NCI-H82 (cell line): ENCODE measurements at regions not wholly inside any gene's neighbourhood (a gene's known extent, or its start where the extent isn't known, plus 50 kb on each side); places are given as distances from the start of the nearest gene placed in this dataset.
"Not testable (repeated sequence)": the region's sequence is repeated elsewhere in the genome, so short reads cannot be mapped to it uniquely, and the experiment has no call there.

Source experiments
- DNase-seq: peaks from one replicate; lab custom pipeline; 2025; lab: John Stamatoyannopoulos, UW

- no peak for DNase-seq
Measured at GRCh38 chr10:34908481-34908880, 93.4 kb upstream of the PARD3 start.

- no peak for DNase-seq
Measured at GRCh38 chr10:34907743-34908430, 92.8 kb upstream of the PARD3 start.

- peak; percentile 86 for DNase-seq
Measured at GRCh38 chr10:34906067-34906965, 91.2 kb upstream of the PARD3 start.

GRCh38 chr10:34905200-34905927, 90.3 kb upstream of the PARD3 start:
- DNase-seq = no peak

- no peak for DNase-seq
Measured at GRCh38 chr10:34904191-34904590, 89.1 kb upstream of the PARD3 start.

- DNase-seq = no peak
Measured at GRCh38 chr10:34899161-34899560, 84.1 kb upstream of the PARD3 start.

GRCh38 chr10:34895977-34896376, 80.9 kb upstream of the PARD3 start:
- no peak for DNase-seq

GRCh38 chr10:34895046-34895445, 80.0 kb upstream of the PARD3 start:
- DNase-seq = not testable (repeated sequence)

- DNase-seq = not testable (repeated sequence)
Measured at GRCh38 chr10:34892521-34892920, 77.4 kb upstream of the PARD3 start.

- DNase-seq = no peak
Measured at GRCh38 chr10:34890939-34891338, 75.8 kb upstream of the PARD3 start.

- DNase-seq = no peak
Measured at GRCh38 chr10:34889004-34889869, 74.1 kb upstream of the PARD3 start.

GRCh38 chr10:34886906-34887642, 72.0 kb upstream of the PARD3 start:
- DNase-seq = no peak

GRCh38 chr10:34885898-34886297, 70.8 kb upstream of the PARD3 start:
- peak; percentile 54 for DNase-seq

GRCh38 chr10:34885011-34885410, 69.9 kb upstream of the PARD3 start:
- no peak for DNase-seq

GRCh38 chr10:34884272-34884952, 69.3 kb upstream of the PARD3 start:
- no peak for DNase-seq

GRCh38 chr10:34880817-34881216, 65.7 kb upstream of the PARD3 start:
- no peak for DNase-seq

GRCh38 chr10:34878651-34879050, 63.6 kb upstream of the PARD3 start:
- DNase-seq = not testable (repeated sequence)

GRCh38 chr10:34875061-34875460, 60.0 kb upstream of the PARD3 start:
- no peak for DNase-seq

GRCh38 chr10:34872820-34873219, 57.7 kb upstream of the PARD3 start:
- no peak for DNase-seq

GRCh38 chr10:34869135-34869836, 54.2 kb upstream of the PARD3 start:
- DNase-seq = no peak
